Stimulated activated CD4-positive, alpha-beta T cell treated with anti-CD3 and anti-CD28 coated beads, Interleukin-15, amount 100 ng/mL, for 24 hours (primary cell): ENCODE measurements at regions not wholly inside any gene's neighbourhood (a gene's known extent, or its start where the extent isn't known, plus 50 kb on each side); places are given as distances from the start of the nearest gene placed in this dataset.
"Not testable (repeated sequence)": the region's sequence is repeated elsewhere in the genome, so short reads cannot be mapped to it uniquely, and the experiment has no call there.

Experiments used
- DNase-seq: peaks from one replicate; pipeline ENCODE4 v3.0.0-alpha.2; 2020

DNA sequence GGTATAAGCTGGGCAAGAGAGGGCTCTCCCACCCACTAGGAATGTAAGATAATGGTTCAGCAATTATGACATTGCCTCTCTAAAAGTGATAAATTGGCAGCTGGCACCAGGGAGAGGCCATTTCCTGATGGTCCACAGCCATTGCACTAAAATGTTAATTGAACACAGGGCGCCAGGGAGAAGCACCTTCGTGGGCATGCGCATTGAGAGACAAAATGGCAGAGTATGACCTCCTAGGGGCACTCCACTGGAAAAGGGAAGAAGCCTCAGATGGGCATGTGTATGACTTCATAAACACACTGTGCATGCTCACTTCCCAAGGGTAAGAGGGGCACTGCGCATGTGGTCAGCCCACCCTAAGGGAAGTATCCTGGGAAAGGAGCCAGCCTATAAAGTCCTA, 419.2 kb downstream of the AGTPBP1 start:
- no peak for DNase-seq

GRCh38 chr9:85321561-85321960, 420.2 kb downstream of the AGTPBP1 start:
- no peak for DNase-seq

DNA sequence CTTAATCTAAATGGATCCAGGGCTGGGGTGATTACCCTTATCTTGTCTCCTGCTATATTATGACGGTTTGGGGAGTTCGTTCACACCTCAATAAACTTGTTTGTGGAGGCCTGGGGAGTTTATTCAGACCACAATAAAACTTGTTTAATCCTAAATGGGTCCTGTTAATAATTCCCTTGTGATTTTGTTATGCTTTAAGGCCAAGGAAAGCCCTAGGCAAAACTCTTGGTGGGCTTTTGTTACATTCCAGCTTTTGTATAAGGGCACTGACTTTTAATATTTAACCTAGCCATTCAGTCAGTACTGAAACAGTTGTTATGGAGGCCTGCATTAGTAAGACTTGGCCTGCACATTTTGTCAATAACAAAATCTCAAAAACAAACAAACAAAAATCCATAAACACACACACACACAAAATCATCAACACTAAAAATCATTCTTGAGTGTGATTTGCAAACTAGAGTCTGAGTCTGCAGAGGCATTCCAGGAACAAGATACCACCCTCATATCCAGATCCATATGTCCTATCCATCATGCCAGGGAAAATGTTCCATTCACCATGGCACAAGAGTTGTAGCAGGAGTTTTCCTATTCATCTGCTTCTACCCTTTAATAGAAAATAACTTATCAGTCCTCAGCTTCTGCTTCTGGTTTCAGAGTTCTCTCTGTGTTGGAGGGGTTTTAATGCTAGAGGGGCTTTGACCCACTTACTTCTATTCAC, 421.7 kb downstream of the AGTPBP1 start:
- DNase-seq, result no peak

DNA sequence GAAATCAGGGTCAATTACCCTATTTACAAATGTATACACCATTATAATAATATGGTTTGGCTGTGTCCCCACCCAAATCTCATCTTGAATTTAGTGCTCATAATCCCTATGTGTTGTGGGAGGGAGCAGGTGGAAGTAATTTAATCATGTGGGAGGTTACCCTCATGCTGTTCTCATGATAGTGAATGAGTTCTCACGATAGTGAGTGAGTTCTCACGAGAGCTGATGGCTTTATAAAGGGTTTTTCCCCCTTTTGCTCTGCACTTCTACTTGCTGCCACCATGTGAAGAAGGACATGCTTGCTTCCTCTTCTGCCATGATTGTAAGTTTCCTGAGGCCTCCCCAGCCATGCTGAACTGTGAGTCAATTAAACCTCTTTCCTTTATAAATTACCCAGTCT, 426.2 kb downstream of the AGTPBP1 start:
- not testable (repeated sequence) for DNase-seq

- DNase-seq, result no peak
Measured at GRCh38 chr9:85310573-85310972, 431.2 kb downstream of the AGTPBP1 start.

DNA sequence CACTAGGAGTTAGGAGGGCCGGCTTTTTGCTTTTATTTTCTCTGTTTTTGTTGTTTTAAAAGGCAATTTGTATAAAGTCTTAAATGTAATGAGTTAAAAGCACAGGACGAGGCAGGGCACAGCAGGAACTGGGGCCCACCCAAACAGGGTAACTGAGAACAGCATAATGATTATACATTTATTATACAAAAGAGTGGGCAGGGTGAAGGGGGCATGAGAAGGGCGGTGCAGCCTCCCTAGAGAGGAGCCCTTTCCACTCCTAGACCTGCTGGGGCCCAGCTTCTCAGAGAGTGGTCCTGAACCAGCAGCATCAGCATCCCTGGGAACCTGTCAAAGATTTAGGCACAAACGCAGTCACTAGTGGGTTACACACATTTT, 438.0 kb downstream of the AGTPBP1 start:
- no peak for DNase-seq

DNA sequence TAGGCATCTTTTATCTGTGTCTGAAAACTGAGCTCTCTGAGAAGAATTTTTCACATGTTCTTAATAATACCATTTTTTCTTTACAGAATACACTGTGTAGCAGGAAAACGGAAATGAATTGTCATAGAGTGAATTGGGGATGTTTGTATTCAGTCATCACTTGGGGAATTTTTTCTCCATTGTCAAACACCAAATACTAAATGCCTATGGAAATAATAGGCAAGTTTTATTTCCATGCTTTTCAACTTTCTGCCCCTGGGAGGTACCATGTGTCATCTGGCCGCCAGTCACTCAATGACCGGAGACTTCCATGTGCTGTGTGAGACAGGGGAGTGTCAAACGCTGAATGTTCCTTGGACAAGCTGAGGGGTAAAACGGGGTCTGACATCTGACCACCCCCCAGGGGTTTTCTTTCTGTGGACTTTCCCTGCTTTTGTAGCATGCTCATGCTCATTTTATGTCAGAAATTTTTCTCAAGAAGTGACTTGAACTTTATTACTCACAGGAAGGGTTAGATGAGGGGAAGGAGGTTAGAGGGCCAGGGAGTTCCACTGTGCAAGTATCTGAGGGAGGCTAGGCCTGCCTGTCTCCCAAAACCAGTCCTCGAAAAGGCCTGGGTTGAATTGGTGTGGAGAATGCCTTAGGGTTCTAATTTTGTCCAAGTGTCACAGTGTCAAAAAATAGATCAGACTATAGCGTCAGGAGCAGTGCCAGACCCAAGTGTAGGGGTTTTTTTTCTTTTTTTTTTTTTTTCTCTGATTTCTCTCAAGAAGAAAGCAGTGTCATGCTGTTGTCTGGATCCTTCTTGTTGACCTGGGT, 438.6 kb downstream of the AGTPBP1 start:
- DNase-seq, result no peak

GRCh38 chr9:85298499-85298898, 443.3 kb downstream of the AGTPBP1 start:
- DNase-seq, result no peak

DNA sequence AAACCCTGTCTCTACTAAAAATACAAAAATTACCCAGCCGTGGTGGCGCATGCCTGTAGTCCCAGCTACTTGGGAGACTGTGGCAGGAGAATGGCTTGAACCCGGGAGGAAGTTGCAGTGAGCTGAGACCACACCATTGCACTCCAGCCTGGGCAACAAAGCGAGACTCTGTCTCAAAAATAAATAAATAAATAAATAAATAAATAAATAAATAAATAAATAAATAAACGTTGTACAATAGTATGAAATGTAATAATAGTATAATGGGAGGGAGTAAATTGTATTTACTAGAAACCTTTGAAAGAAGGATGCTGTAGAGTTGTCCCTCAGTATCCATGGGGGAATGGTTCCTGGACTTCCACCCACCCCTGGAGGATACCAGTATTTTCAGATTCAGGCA, 446.5 kb downstream of the AGTPBP1 start:
- not testable (repeated sequence) for DNase-seq

GRCh38 chr9:85292261-85292660, 449.5 kb downstream of the AGTPBP1 start:
- no peak for DNase-seq

GRCh38 chr9:85291266-85291665, 450.5 kb downstream of the AGTPBP1 start:
- DNase-seq, result no peak

DNA sequence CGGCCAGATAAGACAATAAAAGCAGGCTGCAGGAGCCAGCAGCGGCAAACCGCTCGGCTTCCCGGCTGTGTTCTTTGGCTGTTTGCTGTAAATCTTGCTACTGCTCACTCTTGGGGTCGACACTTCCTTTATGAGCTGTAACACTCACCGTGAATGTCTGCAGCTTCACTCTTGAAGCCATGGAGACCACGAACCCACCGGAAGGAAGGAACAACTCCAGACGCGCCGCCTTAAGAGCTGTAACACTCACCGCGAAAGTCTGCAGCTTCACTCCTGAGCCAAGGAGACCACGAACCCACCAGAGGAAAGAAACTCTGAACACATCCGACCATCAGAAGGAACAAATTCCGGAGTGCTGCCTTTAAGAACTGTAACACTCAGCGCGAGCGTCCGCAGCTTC, 451.7 kb downstream of the AGTPBP1 start:
- DNase-seq, result peak; percentile 10

DNA sequence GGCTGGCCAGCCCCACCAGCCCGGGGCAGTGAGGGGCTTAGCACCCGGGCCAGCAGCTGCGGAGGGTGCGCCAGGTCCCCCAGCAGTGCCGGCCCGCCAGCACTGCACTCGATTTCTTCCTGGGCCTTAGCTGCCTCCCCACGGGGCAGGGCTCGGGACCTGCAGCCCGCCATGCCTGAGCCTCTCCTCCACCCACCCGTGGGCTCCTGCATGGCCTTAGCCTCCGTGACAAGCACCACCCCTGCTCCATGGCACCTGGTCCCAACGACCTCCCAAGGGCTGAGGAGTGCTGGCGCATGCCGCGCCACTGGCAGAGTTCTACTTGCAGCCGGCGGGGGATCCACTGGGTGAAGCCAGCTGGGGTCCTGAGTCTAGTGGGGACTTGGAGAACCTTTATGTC, 452.6 kb downstream of the AGTPBP1 start:
- DNase-seq, result no peak

DNA sequence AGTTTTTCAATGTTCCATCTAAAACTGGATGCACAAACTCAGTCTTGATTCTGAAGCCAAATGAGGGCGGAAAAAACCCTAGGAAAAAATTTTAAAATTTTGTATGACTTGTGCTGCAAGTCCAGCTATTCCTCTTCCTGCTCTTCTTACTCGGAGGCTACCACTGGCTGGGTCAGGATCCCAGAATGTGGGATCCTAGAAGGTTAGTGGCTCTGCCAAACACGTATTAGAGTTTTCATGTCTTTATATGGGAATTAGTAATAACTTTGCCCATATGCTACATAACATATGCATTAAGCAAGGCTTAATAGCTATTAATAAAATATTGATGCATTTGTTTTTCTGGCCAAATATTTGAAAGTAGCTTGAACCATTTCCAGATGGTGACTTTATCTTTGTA, 458.3 kb downstream of the AGTPBP1 start:
- no peak for DNase-seq

DNA sequence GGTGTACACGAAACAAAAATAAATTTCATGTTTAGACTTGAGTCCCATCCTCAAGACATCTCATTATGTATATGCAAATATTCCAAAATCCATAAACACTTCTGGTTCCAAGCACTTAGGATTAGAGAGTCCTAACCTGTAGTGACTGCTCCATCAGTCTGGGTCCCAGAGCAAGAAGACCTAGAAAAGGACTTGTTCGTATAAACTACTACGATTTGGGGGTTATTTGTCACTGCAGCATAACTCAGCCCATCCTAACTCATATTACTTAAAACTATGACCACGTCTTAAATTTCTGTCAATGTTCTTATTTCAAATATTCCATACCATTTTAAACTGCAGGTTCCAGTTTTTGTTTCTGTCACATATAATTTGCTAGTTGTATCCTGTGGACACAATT, 463.0 kb downstream of the AGTPBP1 start:
- no peak for DNase-seq

GRCh38 chr9:85276741-85277140, 465.0 kb downstream of the AGTPBP1 start:
- no peak for DNase-seq

DNA sequence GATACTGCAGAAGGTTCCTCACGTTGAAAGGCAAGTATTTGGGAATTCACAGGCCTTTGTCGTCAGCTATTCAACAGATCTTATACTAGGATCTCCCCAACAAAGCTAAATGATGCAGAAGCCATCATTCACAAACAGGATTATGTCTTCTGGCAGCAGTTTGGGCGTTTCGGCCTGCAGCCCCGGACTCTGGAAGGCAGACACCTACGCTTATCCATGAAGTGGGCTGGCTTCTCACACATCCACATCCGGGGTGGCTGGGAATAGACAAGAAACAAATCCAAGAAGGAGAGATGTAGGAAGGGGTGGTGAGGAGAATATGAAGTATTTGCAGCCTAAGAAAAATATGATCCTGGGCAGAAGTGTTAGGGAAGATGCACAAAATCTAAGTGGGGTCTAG, 471.9 kb downstream of the AGTPBP1 start:
- DNase-seq, result no peak

- DNase-seq, result no peak
Measured at GRCh38 chr9:85268131-85268530, 473.6 kb downstream of the AGTPBP1 start.

DNA sequence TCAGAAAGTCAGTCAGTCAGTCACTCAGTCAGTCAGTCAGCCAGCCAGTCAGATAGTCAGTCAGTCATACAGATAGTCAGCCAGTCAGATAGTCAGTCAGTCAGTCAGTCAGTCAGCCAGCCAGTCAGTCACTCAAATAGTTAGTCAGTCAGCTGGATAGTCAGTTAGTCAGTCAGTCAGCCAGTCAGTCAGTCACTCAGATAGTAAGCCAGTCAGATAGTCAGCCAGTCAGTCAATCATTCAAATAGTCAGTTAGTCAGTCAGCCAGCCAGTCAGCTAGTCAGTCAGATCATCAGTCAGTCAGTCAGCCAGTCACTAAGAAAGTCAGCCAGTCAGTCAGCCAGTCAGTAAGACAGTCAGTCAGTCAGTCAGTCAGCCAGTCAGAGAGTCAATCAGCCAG, 477.1 kb downstream of the AGTPBP1 start:
- DNase-seq, result no peak

- no peak for DNase-seq
Measured at GRCh38 chr9:85263288-85263687, 478.5 kb downstream of the AGTPBP1 start.

DNA sequence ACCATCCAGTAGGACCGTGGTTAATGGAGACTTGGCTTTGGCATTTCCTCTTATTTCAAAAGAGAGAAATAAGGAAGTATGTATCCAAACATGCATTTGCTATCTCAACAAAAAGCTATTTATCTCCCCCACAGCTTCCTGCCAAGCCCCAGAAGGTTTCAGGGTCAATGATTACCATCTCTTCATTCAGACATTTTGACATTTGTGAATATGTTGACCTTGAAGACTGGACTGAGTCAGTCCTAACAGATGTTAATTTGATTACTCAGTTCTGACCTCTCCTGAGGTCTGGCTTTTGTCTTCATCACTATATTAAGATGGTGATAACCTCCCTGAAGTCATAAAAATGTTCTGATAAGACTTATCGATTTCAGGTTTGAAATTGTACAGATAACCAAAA, 479.4 kb downstream of the AGTPBP1 start:
- no peak for DNase-seq

DNA sequence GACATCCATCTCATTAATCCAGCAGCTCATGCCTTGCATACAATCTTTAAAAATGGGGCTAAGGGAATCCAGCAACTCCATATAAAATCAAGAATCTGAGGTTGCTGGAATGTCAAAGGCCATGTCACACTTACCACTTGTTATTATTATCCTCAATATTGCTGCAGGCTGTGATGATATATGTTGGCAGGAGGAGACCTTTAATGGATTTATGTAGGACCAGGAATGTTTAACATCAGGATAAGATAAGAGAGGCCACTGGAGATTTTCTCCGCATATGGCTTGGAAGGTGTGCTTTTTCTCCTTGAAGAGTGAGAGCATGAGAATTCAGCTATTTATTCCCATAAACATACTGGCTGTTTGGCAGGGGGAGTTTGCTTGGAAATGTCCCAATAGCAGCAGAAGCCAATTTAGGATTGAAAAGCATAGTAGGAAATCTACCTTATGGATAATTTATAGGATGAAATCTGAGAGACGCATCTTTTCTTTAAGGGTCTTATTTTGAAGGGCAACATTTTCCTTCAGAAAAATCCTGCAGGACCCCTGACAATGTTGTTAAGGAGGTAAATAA, 481.4 kb downstream of the AGTPBP1 start:
- no peak for DNase-seq

- peak; percentile 22 for DNase-seq
Measured at GRCh38 chr9:85258823-85259370, 482.9 kb downstream of the AGTPBP1 start.

- no peak for DNase-seq
Measured at GRCh38 chr9:85258236-85258635, 483.5 kb downstream of the AGTPBP1 start.
